WTC11 (cell line): ENCODE measurements at regions not wholly inside any gene's neighbourhood (a gene's known extent, or its start where the extent isn't known, plus 50 kb on each side); places are given as distances from the start of the nearest gene placed in this dataset.

Experiments used
- ATAC-seq: fragments of 200-7000 bp; cut with Tn5 transposase; 2 replicates; pipeline ENCODE4 v1.10.0; 2021; ENCODE audit warnings: mild to moderate bottlenecking, moderate library complexity
- CTCF ChIA-PET: fragments of 300-600 bp; sonication (Branson Sonifier 250); formaldehyde crosslinking; loops from one replicate; lab custom pipeline; 2021; ENCODE audit warnings: antibody characterized with exemption; lab: Charles Lee
- POLR2A ChIA-PET: fragments of 350-600 bp; sonication (Branson Sonifier 250); formaldehyde crosslinking; loops from one replicate; lab custom pipeline; 2021; ENCODE audit warnings: antibody characterized with exemption; lab: Charles Lee
- DNase-seq: peaks from one replicate; pipeline ENCODE4 v3.0.0; 2021; ENCODE audit warnings: low spot score
- H3K27ac Mint-ChIP-seq: 2 replicates; pipeline ENCODE4 v1.8.0; 2021; ENCODE audit warnings: mixed read lengths
- H3K27me3 Mint-ChIP-seq: 2 replicates; pipeline ENCODE4 v1.8.0; 2021; ENCODE audit warnings: low read depth, mild to moderate bottlenecking, moderate library complexity, mixed read lengths
- H3K36me3 Mint-ChIP-seq: 2 replicates; pipeline ENCODE4 v1.8.0; 2021; ENCODE audit warnings: mixed read lengths
- H3K4me1 Mint-ChIP-seq: 2 replicates; pipeline ENCODE4 v1.8.0; 2022; ENCODE audit warnings: mixed read lengths
- H3K4me3 Mint-ChIP-seq: 2 replicates; pipeline ENCODE4 v1.8.0; 2021; ENCODE audit warnings: mild to moderate bottlenecking, moderate library complexity, mixed read lengths
- H3K9me3 Mint-ChIP-seq: 2 replicates; pipeline ENCODE4 v1.8.0; 2021; ENCODE audit warnings: mixed read lengths
- ELF4 ChIP-seq: sonication (generic); formaldehyde crosslinking; IDR thresholded peaks from 2 replicates; pipeline ENCODE4 v1.8.1; 2022; ENCODE audit warnings: low read depth, mild to moderate bottlenecking, moderate library complexity, missing genetic modification reagents
- ETV6 ChIP-seq: sonication (generic); formaldehyde crosslinking; IDR thresholded peaks from 2 replicates; pipeline ENCODE4 v1.8.1; 2022; ENCODE audit warnings: mild to moderate bottlenecking, missing genetic modification reagents
- FOXJ3 ChIP-seq: sonication (generic); formaldehyde crosslinking; IDR thresholded peaks from 2 replicates; pipeline ENCODE4 v1.9.0; 2021; ENCODE audit warnings: missing genetic modification reagents, mild to moderate bottlenecking, borderline replicate concordance
- GRHL2 ChIP-seq: fragments of 250-450 bp; sonication (Bioruptor Pico); IDR thresholded peaks from 2 replicates; pipeline ENCODE4 v1.8.0; 2022; ENCODE audit warnings: mild to moderate bottlenecking, moderate library complexity; ENCODE audit not compliant: insufficient replicate concordance, severe bottlenecking
- SOX15 ChIP-seq: fragments of 250-450 bp; sonication (Bioruptor Pico); IDR thresholded peaks from 2 replicates; pipeline ENCODE4 v1.9.0; 2021; ENCODE audit warnings: mild to moderate bottlenecking
- SP1 ChIP-seq: sonication (generic); formaldehyde crosslinking; conservative IDR thresholded peaks from 2 replicates; pipeline ENCODE4 v1.8.1; 2022; ENCODE audit warnings: missing genetic modification reagents
- TEAD1 ChIP-seq: sonication (generic); formaldehyde crosslinking; IDR thresholded peaks from 2 replicates; pipeline ENCODE4 v1.8.0; 2022; ENCODE audit warnings: mild to moderate bottlenecking, missing genetic modification reagents
- TEAD4 ChIP-seq: sonication (generic); formaldehyde crosslinking; IDR thresholded peaks from 2 replicates; pipeline ENCODE4 v1.8.0; 2022; ENCODE audit warnings: mild to moderate bottlenecking, missing genetic modification reagents
- ZNF219 ChIP-seq: sonication (generic); formaldehyde crosslinking; IDR thresholded peaks from 2 replicates; pipeline ENCODE4 v1.8.0; 2023; ENCODE audit warnings: missing genetic modification reagents, mild to moderate bottlenecking, borderline replicate concordance
- ZNF232 ChIP-seq: sonication (generic); formaldehyde crosslinking; IDR thresholded peaks from 2 replicates; pipeline ENCODE4 v1.8.0; 2022; ENCODE audit warnings: mild to moderate bottlenecking, missing genetic modification reagents
- ZNF263 ChIP-seq: sonication (generic); formaldehyde crosslinking; IDR thresholded peaks from 2 replicates; pipeline ENCODE4 v1.8.1; 2022; ENCODE audit warnings: low read depth, mild to moderate bottlenecking, moderate library complexity, missing genetic modification reagents
- TF ChIP-seq, protein P1 (sequence below): fragments of 250-450 bp; sonication (Bioruptor Pico); IDR thresholded peaks from 2 replicates; pipeline ENCODE4 v1.8.0; 2021; ENCODE audit warnings: mild to moderate bottlenecking
- TF ChIP-seq, protein P2 (sequence below): sonication (generic); formaldehyde crosslinking; IDR thresholded peaks from 2 replicates; pipeline ENCODE4 v1.8.0; 2022; ENCODE audit warnings: mild to moderate bottlenecking, missing genetic modification reagents
- TF ChIP-seq, protein P3 (sequence below): sonication (generic); formaldehyde crosslinking; conservative IDR thresholded peaks from 2 replicates; pipeline ENCODE4 v1.8.1; 2023; ENCODE audit warnings: mild to moderate bottlenecking, low read depth, missing genetic modification reagents, moderate library complexity
- TF ChIP-seq, protein P4 (sequence below): sonication (generic); formaldehyde crosslinking; IDR thresholded peaks from 2 replicates; pipeline ENCODE4 v1.8.1; 2023; ENCODE audit warnings: mild to moderate bottlenecking, missing genetic modification reagents, moderate library complexity
- TF ChIP-seq, protein P5 (sequence below): sonication (generic); formaldehyde crosslinking; IDR thresholded peaks from 2 replicates; pipeline ENCODE4 v1.8.1; 2023; ENCODE audit warnings: mild to moderate bottlenecking, missing genetic modification reagents
- TF ChIP-seq, protein P6 (sequence below): sonication (generic); formaldehyde crosslinking; IDR thresholded peaks from 2 replicates; pipeline ENCODE4 v1.8.1; 2023; ENCODE audit warnings: mild to moderate bottlenecking, missing genetic modification reagents, moderate library complexity
- TF ChIP-seq, protein P7 (sequence below): sonication (generic); formaldehyde crosslinking; IDR thresholded peaks from 2 replicates; pipeline ENCODE4 v1.8.0; 2022; ENCODE audit warnings: mild to moderate bottlenecking, missing genetic modification reagents

DNA sequence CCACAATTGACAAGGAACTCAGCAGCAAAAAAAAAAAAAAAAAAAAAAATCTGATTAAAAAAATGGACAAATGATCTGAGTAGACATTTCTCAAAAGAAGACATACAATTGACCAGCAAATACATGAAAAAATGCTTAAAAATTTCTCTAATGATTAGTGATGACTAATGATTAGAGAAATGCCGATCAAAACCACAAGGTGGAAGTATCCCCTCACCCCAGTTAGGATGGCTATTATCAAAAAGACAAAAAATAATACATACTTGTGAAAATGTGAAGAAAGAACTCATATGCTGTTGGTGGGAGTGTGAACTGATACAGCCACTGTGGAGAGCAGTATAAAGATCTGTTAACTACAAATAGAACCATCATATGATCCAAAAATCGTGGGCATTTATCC is 245.3 kb downstream of the OSTF1 start (continued):
- TF ChIP-seq, protein P1, sequence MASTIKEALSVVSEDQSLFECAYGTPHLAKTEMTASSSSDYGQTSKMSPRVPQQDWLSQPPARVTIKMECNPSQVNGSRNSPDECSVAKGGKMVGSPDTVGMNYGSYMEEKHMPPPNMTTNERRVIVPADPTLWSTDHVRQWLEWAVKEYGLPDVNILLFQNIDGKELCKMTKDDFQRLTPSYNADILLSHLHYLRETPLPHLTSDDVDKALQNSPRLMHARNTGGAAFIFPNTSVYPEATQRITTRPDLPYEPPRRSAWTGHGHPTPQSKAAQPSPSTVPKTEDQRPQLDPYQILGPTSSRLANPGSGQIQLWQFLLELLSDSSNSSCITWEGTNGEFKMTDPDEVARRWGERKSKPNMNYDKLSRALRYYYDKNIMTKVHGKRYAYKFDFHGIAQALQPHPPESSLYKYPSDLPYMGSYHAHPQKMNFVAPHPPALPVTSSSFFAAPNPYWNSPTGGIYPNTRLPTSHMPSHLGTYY (CRISPR knock-in tag), result no peak
- TF ChIP-seq ZNF232, result no peak
- no peak for TF ChIP-seq ZNF219 (CRISPR knock-in tag)
- no peak for TF ChIP-seq ELF4
- TF ChIP-seq, protein P2, sequence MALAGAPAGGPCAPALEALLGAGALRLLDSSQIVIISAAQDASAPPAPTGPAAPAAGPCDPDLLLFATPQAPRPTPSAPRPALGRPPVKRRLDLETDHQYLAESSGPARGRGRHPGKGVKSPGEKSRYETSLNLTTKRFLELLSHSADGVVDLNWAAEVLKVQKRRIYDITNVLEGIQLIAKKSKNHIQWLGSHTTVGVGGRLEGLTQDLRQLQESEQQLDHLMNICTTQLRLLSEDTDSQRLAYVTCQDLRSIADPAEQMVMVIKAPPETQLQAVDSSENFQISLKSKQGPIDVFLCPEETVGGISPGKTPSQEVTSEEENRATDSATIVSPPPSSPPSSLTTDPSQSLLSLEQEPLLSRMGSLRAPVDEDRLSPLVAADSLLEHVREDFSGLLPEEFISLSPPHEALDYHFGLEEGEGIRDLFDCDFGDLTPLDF, result no peak
- TF ChIP-seq, protein P3, sequence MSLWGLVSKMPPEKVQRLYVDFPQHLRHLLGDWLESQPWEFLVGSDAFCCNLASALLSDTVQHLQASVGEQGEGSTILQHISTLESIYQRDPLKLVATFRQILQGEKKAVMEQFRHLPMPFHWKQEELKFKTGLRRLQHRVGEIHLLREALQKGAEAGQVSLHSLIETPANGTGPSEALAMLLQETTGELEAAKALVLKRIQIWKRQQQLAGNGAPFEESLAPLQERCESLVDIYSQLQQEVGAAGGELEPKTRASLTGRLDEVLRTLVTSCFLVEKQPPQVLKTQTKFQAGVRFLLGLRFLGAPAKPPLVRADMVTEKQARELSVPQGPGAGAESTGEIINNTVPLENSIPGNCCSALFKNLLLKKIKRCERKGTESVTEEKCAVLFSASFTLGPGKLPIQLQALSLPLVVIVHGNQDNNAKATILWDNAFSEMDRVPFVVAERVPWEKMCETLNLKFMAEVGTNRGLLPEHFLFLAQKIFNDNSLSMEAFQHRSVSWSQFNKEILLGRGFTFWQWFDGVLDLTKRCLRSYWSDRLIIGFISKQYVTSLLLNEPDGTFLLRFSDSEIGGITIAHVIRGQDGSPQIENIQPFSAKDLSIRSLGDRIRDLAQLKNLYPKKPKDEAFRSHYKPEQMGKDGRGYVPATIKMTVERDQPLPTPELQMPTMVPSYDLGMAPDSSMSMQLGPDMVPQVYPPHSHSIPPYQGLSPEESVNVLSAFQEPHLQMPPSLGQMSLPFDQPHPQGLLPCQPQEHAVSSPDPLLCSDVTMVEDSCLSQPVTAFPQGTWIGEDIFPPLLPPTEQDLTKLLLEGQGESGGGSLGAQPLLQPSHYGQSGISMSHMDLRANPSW (CRISPR knock-in tag), result no peak
- no peak for TF ChIP-seq FOXJ3 (CRISPR knock-in tag)
- TF ChIP-seq GRHL2 (CRISPR knock-in tag), result no peak
- TF ChIP-seq SOX15 (CRISPR knock-in tag), result no peak

DNA sequence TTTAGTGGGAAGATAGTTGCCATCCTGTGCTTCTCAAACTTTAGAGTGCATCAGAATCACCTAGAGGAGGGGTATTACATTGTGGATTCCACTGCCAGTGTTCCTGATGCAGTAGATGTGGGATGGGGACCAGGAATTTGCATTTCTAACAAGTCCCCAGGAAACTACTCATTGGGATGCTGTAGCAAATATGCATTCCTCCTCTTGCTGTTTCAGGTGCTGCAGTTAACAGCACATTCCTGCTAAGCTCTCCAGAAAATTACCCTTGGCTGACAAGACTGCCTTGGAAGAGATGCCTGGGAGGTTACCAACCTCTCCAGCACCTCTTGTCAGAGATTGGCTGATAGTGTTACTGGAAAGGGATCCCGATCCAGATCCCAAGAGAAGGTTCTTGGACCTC is 270.5 kb downstream of the OSTF1 start:
- TF ChIP-seq TEAD4 (CRISPR knock-in tag) (peak; percentile 71; the same call in 1 of the 2 replicates), SP1 (CRISPR knock-in tag) (peak; percentile 31; the same call in 1 of the 2 replicates), TEAD1 (CRISPR knock-in tag) (peak; percentile 89; the same call in 1 of the 2 replicates), ETV6 (CRISPR knock-in tag) (0 out of 2 replicates have a peak, but pooled peaks have one; percentile 60), ZNF263 (CRISPR knock-in tag) (no peak)
- TF ChIP-seq, protein P4, sequence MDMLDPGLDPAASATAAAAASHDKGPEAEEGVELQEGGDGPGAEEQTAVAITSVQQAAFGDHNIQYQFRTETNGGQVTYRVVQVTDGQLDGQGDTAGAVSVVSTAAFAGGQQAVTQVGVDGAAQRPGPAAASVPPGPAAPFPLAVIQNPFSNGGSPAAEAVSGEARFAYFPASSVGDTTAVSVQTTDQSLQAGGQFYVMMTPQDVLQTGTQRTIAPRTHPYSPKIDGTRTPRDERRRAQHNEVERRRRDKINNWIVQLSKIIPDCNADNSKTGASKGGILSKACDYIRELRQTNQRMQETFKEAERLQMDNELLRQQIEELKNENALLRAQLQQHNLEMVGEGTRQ (CRISPR knock-in tag), result no peak
- TF ChIP-seq, protein P5, sequence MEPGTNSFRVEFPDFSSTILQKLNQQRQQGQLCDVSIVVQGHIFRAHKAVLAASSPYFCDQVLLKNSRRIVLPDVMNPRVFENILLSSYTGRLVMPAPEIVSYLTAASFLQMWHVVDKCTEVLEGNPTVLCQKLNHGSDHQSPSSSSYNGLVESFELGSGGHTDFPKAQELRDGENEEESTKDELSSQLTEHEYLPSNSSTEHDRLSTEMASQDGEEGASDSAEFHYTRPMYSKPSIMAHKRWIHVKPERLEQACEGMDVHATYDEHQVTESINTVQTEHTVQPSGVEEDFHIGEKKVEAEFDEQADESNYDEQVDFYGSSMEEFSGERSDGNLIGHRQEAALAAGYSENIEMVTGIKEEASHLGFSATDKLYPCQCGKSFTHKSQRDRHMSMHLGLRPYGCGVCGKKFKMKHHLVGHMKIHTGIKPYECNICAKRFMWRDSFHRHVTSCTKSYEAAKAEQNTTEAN (CRISPR knock-in tag), result 0 out of 2 replicates have a peak, but pooled peaks have one; percentile 40
- Mint-ChIP-seq H3K4me3 (peak overlapping the region; percentile 29), H3K27me3 (peaks cover 8% of the 10 kb centered on the region; the same call in 1 of the 2 replicates), H3K27ac (peak overlapping the region; percentile 99), H3K9me3 (peaks cover 30% of the 10 kb centered on the region), H3K36me3 (peaks cover 29% of the 10 kb centered on the region), H3K4me1 (peaks cover 37% of the 10 kb centered on the region)
- POLR2A ChIA-PET, result no interaction called here
- CTCF ChIA-PET, result interaction anchor here (0.6 to 1.0 kb wide), 2 partner anchors 15 to 66 kb away, joined by 4 read pairs; no protein-coding TSS in a partner anchor
- ATAC-seq (peak; percentile 90), DNase-seq (no peak)

DNA sequence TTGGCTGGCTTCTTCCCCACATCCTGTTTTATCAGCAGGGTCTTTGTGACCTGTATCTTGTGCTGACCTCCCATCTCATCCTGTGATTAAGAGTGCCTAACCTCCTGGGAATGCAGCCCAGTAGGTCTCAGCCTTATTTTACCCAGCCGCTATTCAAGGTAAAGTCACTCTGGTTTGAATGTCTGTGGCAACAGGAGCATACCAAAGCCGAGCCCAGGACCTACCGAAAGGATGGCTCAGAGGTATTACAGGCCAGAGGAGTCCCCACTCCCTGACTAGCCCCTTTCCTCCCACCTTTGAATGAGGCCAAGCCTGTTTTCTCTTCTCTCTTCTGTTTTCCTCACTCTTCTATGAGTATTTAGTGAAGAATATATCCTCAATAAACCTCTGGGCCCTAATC is 271.3 kb downstream of the OSTF1 start:
- peak overlapping the region; percentile 99 for H3K27ac Mint-ChIP-seq

More for the DNA sequence above, 271.3 kb downstream of the OSTF1 start:
- H3K9me3 Mint-ChIP-seq, result peaks cover 38% of the 10 kb centered on the region
- H3K27me3 Mint-ChIP-seq, result peaks cover 13% of the 10 kb centered on the region; the same call in 1 of the 2 replicates
- no peak overlapping the region; the same call in 1 of the 2 replicates for H3K4me3 Mint-ChIP-seq
- ATAC-seq, result peak; percentile 25
- ChIA-PET POLR2A (no interaction called here), CTCF (no interaction called here)
- H3K36me3 Mint-ChIP-seq, result peaks cover 37% of the 10 kb centered on the region
- no peak for DNase-seq
- peaks cover 37% of the 10 kb centered on the region for H3K4me1 Mint-ChIP-seq
- TF ChIP-seq, protein P6, sequence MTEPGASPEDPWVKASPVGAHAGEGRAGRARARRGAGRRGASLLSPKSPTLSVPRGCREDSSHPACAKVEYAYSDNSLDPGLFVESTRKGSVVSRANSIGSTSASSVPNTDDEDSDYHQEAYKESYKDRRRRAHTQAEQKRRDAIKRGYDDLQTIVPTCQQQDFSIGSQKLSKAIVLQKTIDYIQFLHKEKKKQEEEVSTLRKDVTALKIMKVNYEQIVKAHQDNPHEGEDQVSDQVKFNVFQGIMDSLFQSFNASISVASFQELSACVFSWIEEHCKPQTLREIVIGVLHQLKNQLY (CRISPR knock-in tag), result no peak
- TF ChIP-seq, protein P7, sequence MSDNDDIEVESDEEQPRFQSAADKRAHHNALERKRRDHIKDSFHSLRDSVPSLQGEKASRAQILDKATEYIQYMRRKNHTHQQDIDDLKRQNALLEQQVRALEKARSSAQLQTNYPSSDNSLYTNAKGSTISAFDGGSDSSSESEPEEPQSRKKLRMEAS (CRISPR knock-in tag), result no peak
- TF ChIP-seq, all 79 proteins: peak for 0
